GM12873 (cell line): ENCODE measurements at regions not wholly inside any gene's neighbourhood (a gene's known extent, or its start where the extent isn't known, plus 50 kb on each side); places are given as distances from the start of the nearest gene placed in this dataset.

Experiments used
- TF ChIP-seq, protein P1 (sequence below): IDR thresholded peaks from 2 replicates; pipeline ENCODE4 v1.5.1; 2012; ENCODE audit warnings: low read depth, mild to moderate bottlenecking, moderate library complexity, low read length, control low read depth; ENCODE audit not compliant: insufficient read depth; ENCODE audit errors: missing control alignments

DNA sequence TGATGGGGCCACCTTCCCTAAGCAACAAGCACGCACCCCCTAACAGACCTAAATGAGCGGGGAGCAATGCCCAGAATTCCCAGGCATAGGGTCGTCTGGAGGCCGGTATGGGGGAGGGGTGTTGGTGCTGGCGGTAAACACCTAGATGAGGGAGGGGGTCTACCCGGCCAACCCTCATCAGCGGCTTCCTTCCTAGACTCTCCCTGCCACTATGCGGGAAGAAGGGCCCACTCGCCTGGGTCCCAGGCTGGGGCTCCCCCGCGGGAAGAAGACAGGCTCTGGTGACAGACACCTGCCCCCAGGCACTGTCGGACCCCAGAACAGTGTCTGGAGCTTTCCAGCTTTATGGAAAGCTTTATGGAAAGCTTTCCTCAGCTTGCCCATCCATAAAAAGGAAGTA, 519.0 kb upstream of the SEMA6A start:
- TF ChIP-seq, protein P1, sequence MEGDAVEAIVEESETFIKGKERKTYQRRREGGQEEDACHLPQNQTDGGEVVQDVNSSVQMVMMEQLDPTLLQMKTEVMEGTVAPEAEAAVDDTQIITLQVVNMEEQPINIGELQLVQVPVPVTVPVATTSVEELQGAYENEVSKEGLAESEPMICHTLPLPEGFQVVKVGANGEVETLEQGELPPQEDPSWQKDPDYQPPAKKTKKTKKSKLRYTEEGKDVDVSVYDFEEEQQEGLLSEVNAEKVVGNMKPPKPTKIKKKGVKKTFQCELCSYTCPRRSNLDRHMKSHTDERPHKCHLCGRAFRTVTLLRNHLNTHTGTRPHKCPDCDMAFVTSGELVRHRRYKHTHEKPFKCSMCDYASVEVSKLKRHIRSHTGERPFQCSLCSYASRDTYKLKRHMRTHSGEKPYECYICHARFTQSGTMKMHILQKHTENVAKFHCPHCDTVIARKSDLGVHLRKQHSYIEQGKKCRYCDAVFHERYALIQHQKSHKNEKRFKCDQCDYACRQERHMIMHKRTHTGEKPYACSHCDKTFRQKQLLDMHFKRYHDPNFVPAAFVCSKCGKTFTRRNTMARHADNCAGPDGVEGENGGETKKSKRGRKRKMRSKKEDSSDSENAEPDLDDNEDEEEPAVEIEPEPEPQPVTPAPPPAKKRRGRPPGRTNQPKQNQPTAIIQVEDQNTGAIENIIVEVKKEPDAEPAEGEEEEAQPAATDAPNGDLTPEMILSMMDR: no peak

DNA sequence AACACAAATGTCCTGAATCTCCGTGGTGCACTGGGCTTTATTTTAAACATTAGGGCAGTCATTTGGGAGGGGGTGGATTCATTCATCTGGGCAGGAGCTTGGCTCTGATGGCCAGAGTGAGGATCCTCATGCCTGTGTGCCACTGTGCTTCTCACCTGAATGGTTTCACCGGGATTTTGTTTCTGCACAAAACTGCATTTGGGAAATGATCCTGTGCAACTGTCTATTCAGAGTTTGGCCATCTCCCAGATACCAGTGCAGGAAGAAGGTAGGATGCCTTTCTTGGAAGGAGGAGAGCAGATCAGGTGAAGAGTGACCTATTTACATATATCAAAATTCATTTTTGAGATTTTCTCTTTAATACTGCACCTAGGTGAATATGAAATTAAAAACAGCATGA, 514.4 kb upstream of the SEMA6A start:
- TF ChIP-seq, protein P1: no peak

DNA sequence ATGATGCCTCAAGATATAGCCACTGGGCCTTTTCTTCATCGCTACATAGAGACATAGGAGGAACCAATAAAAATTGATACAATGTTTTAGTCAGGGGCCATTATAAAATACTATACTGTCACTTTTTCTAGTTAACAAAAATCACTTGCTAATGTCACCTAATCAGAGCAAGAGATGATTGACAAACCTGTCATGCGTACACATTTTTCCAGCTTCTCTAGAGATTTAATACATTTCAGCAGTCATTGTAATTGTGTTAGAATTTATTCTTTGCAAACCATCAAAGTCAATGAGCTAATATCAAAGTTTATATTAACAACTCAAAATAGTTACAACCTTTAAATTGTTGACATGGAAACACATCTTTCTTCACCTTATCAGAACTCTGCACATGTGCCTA, 513.6 kb upstream of the SEMA6A start:
- TF ChIP-seq, protein P1: no peak

DNA sequence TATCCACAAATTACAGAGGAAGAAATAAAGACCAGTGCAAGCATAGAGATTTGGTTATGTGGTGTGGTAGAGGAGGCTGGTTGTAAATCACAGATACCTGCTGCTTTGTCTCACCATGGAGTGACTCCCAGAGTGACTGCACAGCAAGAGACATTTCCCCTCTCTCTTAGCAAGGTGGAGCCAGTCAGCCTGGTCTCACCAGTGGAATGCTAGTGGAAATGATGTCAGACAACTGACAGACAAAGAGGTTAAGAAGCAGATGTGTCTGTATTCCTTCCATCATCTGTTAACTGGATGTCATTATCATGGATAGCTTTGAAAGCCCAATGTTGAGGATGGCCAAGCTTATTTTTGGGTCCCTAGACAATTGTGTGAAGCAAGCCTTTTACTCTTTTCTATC, 509.4 kb upstream of the SEMA6A start:
- TF ChIP-seq, protein P1: no peak

DNA sequence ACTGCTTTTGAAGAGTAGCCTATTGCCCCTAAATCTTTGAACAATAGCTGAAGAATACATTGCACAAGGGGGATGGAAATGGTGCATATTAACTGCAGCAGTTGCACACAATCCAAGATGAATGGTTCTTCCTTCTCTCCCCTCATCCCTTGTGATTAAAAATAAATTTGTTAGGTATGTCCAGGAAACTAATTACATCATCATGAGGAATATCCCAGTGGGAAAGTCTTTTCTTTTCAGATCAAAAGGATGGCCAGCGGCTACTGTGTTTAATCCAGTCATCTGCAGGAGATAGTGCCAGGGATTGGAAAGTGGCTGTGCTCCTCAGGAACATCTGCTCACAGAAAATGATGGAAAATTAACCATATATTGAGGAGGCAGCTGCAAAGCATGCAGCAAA, 508.4 kb upstream of the SEMA6A start:
- TF ChIP-seq, protein P1: no peak

DNA sequence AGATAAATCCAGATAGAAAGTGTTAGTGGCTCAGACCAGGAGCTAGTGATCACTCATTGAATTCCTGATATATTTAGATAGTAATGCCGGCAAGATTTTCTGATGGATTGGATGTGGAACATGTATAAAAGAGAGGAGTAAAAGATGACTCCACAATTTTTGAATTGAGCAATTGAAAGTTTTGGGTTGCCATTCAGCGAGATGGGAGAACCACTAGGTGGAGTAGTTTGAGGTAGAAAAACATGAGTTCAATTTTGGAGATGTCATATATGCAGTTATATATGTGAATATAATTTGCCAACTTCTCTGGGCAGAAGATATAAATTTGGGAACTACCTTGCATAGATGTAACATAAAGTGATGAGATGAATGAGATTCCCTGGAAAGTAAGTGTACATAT, 502.5 kb upstream of the SEMA6A start:
- TF ChIP-seq, protein P1: peak; percentile 46

DNA sequence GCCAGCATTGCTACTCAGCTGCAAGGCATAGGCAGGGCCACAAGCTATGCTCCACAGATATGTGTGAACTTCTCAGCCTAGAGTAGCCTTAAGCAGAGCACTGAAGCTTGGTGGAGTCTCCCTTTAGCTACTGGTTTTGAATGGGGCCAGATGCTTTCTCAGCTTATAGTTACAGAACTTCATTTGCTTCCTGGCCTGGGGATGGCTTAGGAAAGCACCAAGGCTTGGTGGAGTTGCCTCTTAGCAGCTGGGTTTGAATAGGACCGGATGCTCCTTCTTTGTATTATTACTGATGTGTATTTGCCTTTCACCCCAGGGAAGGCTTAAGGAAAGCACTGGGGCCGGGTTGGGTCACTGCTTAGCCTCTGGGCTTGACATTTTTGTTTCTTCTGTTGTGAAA, 497.8 kb upstream of the SEMA6A start:
- TF ChIP-seq, protein P1: no peak
